ENCODE measurements at regions not wholly inside any gene's neighbourhood (a gene's known extent, or its start where the extent isn't known, plus 50 kb on each side); places are given as distances from the start of the nearest gene placed in this dataset.

GRCh38 chr5:8831251-8831650, 714.6 kb downstream of the SEMA5A start:
- TF ChIP-seq CTCF (IDR thresholded peaks at IDR 0.05) (no peak), POLR2A (IDR thresholded peaks at IDR 0.05) (no peak)
